GM18520 (cell line): ENCODE measurements at regions not wholly inside any gene's neighbourhood (a gene's known extent, or its start where the extent isn't known, plus 50 kb on each side); places are given as distances from the start of the nearest gene placed in this dataset.

Source experiments
- ATAC-seq: cut with Tn5 transposase; IDR thresholded peaks from one replicate; pipeline ENCODE4 v1.9.1; 2021; ENCODE audit not compliant: unreplicated experiment

DNA sequence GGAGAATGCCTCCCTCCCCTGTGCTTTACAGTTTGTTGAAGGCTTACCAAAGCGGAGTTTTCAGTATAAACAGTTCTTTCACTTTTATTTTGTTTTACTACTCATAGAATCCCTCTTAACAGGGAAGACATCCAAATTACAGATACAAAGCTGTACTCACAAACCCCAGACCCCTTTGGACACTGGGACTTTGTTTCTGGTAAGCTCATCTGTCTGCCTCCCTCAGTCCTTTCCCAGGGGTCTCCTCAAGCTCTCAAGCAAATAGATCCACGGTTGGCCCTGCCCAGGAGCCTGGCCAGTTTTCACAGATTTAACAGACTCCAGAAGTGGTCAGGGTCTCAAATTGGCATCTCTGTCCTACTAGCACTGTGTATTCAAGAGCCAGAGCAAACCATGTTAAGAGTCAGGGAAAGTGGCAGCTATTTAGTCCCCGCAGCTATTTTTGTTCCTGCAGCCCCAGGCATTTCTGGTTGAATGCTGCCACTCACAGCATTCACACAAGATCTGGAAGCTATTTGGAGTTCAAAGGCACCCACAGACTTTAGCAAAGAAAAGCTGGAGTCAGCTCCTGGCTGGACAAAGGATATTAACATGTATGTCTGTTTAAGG is 54.2 kb downstream of the TMEM100 start:
- no peak for ATAC-seq

DNA sequence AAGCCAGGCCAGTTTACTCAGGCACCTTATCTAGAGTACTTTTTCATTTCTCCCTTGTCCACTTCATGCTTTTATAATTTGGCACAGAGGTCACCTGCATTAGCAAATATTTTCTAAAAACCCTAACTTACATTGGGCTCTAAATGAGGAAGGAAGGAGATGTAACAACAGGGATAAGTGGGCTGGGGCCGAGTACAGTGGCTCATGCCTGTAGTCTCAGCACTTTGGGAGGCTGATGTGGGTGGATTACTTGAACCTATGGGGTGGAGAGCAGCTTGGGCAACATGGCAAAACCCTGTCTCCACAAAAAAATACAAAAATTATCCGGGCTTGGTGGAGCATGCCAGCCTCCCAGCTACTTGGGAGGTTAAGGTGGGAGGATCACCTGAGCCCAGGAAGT is 55.9 kb downstream of the TMEM100 start:
- no peak for ATAC-seq

DNA sequence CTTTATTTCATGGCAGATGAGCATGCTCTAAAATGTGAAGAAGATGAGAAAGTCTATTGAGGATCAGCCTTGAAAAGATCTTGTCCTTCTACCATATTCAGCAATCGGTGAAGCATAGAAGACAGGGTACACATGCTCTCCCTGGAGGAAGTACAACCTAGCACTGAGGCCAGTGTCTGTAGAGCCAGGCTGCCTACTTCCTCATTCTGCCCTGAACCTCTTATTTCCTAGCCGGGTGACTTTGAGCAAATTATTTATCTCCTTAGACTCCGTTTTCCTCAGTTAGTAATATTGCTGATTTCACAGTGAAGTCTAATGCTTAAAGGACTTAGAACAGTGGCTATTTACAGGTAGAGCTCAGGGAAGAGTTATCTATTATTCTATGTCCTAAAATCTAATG is 58.4 kb downstream of the TMEM100 start:
- ATAC-seq: peak; percentile 62

DNA sequence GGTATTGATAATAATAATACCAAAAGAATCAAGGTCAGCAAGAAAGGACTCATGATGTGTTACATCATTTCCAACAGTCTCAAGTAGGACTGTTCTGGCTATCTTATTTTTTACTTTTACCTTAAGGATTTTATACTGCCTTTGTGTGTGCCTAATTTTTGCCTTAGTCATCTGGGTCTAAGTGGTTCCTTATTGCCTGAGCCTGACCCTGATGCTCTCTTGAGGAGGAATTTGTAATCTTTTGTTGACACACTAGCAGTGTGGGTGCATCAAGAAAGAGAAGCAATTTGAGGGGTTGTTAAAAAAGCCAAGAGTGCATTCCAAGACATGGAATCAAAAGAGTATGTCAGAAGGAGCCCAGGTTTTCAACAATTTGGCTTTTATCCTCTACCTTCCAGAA is 59.3 kb downstream of the TMEM100 start:
- ATAC-seq: no peak

GRCh38 chr17:55661963-55662834 is 60.5 kb downstream of the TMEM100 start:
- ATAC-seq: no peak

DNA sequence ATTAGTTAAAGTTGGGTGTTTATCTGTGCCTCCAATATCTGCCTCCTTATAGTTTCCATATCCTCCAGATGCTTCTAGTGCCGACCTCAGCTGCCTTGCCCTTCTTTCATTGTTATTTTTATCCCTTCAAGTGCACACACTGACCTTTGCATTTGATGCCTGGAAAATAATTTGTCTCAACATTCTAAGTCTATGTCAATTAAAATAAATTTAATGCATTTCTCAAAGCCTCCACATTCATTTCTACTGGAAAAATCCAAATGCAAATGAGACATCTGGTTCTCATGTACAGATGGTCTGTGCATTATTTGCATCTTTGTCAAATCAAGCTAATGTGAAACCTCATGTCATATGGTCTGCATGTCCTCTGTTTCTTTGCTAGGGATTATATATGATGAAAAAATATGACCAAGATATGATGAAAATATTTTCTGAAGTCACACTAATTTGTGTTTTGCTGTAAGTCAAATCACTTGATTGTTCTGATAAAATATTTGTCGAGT is 61.4 kb downstream of the TMEM100 start:
- no peak for ATAC-seq

DNA sequence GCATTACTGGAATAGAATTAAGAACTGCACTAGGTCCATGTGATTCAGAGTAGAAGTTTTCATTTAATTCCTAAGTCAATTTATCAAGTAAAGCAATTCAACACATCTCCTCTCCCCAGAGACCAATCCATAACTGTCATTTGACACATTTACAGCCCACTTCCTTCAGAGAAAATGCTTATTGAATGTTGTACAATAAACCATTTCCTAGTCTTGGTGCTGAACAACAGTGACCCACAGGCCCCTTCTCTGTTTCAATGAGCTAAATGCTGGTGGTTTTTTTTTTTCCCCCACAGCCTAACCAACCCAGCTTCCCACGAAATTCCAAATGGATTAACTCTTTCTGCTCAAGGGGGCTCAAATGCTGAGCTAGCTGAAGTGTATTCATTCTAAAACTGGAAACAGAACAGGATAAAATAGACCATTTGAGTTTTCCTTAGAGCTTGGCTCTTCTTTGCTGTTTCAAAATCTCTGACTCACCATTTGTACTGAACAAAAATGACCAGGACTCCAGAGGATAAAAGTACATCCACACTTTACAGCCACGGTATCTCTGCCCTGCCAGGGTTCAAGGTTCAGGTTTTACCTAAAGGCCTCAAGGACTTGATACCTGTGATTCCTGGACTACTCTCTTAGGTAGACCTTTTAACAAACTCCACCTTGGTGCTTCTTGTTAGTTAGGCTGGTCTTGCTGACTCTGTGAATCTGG is 62.3 kb downstream of the TMEM100 start:
- no peak for ATAC-seq

- no peak for ATAC-seq
Observed at GRCh38 chr17:55659661-55660060, 63.0 kb downstream of the TMEM100 start.

DNA sequence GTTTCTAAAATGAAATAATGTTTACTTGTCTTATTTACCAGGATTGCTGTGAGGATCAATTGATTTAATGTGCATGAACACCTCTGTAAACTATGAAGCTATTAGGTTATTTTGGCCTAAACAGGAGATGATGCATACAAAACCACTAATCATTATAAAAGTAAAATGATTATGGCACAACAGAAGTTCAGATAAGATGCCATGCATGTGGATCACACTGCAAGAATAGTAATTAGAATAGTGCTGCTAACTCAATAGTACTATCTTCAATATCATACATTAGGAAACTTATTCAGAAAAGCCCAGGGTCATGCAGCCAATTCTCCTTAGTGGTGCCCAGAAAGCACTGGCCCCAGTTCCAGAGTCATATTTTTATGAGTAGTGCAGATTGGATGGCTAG is 66.9 kb downstream of the TMEM100 start:
- ATAC-seq: no peak

DNA sequence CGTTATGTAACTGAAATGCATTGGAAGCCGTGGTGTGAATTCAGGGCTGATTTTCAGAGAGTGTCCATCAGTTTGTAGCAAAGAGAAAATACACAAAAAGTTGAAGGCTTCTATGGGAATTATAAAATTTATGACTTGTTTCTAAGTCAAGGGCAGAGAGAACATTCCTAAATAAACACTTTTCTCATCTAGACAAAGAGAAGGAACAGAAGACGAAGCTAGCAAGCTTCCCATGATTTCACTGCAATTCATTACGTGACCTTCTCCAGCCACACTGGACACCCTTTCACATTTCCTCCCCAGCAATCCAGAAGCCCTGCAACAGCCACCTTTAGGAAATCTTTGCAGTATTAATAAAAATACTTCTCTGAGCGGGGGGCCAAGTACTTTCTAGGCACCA is 67.8 kb downstream of the TMEM100 start:
- ATAC-seq: no peak

- no peak for ATAC-seq
Observed at GRCh38 chr17:55654022-55654421, 68.6 kb downstream of the TMEM100 start.

GRCh38 chr17:55652825-55653224 is 69.8 kb downstream of the TMEM100 start:
- no peak for ATAC-seq

DNA sequence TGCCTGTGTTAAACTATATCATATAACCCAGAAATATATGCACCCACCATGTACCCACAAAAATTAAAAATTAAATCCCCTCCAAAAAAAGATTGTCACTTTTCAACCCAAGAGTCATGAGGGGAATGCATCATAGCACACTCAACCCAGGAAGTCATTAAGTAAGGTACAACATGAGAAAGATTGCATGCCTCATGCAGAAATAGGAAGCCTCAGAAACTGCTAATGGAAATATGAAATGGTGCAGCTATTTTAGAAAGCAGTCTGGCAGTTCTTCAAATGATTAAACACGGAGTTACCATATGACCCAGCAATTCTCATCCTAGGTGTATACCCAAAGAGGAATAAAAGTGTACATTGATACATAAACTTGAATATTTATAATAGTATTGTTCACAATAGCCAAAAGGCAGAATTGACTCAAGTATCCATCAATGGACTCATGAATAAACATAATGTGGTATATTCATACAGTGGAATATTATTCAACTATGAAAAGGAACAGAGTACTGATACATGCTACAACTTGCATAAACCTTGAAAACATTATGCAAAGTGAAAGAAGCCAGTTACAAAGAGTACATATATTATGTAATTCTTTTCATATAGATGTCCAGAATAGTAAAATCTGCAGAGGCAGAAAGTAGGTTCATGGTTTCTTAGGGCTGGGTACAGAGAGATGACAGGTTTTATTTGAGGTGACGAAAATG is 70.4 kb downstream of the TMEM100 start:
- no peak for ATAC-seq

DNA sequence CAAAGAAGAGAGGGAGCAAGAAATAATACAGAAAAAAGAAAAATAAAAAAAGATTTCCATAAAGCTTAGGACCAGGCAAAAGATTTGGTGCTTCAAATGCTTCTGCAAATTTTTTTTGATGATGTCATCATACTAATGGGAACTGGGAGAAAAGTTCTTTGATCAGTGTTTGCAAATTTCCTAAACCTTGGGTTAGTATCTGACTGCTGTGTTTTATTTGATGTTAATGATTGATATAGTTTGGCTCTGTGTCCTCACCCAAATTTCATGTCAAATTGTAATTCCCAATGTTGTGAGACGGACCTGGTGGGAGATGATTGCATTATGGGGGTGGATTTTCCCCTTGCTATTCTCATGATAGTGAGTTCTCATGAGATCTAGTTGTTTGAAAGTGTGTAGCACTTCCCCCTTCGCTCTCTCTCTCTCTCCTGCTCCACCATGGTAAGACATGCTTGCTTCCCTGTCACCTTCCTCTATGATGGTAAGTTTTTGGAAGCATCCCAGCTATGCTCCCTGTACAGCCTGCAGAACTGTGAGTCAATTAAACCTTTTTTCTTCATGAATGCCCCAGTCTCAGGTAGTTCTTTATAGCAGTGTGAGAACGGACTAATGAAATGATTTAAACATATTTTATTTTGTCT is 72.6 kb downstream of the TMEM100 start:
- ATAC-seq: no peak

DNA sequence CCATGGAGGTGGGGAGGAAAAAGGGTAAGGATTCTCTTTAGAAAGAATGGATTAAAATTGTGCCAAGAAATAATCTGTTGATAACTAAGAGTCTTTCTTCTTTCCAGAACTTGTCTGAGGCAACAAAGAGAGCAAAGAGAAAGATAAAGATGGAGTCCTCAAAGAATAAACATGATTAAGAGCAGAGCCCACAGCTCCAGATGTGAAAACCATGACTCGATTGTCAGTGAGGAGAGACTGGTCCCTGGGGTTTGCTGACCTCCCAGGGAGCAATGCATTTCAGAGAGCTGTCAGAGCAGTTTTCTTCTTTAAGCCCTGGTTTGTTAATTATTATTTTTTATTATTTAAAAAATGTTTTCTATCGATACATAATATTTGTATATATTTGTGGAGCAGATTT is 74.6 kb downstream of the TMEM100 start:
- no peak for ATAC-seq

DNA sequence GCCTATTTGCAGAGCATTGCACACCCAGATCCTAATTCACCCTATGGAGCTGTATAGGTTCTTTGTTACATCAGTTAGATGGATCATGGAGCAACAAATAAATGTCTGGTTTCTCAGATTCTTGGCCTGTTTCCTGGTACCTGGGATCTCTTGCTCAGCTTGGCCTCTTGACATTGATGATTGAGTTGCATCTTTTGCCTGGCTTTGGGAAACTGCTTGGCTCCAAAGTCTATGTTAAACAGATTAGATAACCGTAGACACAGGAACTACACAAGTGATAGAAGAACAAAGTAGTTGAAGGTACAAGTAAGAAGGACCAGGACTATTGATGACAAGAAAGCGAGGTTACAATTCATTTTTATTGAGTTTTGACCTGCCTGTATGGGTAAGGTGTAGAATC is 77.3 kb downstream of the TMEM100 start:
- no peak for ATAC-seq

- ATAC-seq: no peak
Observed at GRCh38 chr17:55644346-55644745, 78.3 kb downstream of the TMEM100 start.

DNA sequence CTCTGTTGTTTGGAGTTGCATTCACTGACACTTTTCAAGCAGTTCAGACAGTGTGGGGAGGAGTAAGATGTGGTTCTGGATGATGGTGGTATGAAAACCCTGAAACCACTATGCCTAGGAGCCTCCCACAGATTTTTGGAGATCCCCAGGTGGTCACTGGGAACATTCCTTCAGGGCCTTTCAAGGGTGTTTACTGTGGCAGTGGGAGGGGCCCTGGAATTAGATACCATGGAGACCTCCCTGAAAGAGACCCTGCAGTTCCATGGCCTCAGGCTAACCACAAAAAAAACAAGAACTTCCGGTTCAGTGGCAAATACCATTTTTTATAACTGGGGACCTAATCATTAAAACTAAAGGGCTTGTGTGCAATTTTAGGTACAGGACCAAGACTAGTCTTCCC is 79.9 kb downstream of the TMEM100 start:
- ATAC-seq: no peak

- ATAC-seq: no peak
Observed at GRCh38 chr17:55641676-55642081, 81.0 kb downstream of the TMEM100 start.

DNA sequence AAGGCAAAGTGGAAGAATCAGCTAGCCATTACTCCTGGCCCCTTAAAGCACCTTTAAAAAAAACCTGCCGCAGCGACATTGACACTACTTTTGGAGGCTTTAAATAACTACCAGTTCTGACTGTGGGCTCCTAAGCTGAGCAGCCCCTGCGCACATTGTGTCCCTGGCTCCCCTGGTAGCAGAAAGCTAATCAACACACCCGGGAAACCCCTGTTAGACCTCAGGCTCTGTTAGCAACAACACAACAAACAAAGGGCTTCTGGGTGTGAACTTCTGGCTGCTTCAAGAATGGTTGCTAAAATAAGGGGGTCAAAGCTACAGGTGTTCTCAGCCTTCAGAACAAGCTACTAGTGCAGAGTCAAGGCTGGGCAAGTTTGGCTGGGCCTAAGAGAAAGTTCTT is 83.6 kb downstream of the TMEM100 start:
- no peak for ATAC-seq
